HL-60 (cell line): ENCODE measurements at regions not wholly inside any gene's neighbourhood (a gene's known extent, or its start where the extent isn't known, plus 50 kb on each side); places are given as distances from the start of the nearest gene placed in this dataset.

Experiments used
- GABPA ChIP-seq: IDR thresholded peaks from 2 replicates; pipeline ENCODE4 v1.6.1; 2012; ENCODE audit warnings: low read depth
- POLR2AphosphoS5 ChIP-seq: IDR thresholded peaks from 2 replicates; pipeline ENCODE4 v1.6.1; 2012; ENCODE audit warnings: low read depth
- TF ChIP-seq, protein P1 (sequence below): IDR thresholded peaks from one replicate; pipeline ENCODE4 v1.5.1; 2011; ENCODE audit warnings: low read length, control low read depth, inconsistent platforms; ENCODE audit not compliant: insufficient read depth
- TF ChIP-seq, protein P2 (sequence below): IDR thresholded peaks from 2 replicates; pipeline ENCODE4 v1.6.1; 2012; ENCODE audit warnings: low read depth; ENCODE audit not compliant: insufficient replicate concordance

DNA sequence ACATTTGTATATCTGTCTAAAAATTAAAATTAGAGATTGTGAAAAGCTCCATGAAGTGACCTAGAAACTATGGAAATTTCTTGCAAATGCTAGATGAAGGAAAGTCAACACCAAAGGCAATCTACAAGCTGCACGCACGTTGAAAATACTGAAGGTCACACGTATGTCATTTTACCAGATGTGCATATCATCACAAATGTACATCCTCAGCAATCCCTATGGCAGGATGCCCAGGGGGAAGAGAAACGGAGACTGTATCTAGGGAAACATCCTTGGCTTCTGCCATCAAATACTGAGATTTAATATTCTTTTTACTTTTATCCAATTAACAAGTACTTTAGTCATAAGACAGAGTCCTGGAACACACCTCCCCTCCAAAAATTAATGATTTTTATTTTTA, 672.0 kb downstream of the RNF144B start:
- TF ChIP-seq, protein P1, sequence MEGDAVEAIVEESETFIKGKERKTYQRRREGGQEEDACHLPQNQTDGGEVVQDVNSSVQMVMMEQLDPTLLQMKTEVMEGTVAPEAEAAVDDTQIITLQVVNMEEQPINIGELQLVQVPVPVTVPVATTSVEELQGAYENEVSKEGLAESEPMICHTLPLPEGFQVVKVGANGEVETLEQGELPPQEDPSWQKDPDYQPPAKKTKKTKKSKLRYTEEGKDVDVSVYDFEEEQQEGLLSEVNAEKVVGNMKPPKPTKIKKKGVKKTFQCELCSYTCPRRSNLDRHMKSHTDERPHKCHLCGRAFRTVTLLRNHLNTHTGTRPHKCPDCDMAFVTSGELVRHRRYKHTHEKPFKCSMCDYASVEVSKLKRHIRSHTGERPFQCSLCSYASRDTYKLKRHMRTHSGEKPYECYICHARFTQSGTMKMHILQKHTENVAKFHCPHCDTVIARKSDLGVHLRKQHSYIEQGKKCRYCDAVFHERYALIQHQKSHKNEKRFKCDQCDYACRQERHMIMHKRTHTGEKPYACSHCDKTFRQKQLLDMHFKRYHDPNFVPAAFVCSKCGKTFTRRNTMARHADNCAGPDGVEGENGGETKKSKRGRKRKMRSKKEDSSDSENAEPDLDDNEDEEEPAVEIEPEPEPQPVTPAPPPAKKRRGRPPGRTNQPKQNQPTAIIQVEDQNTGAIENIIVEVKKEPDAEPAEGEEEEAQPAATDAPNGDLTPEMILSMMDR, result no peak
- TF ChIP-seq POLR2AphosphoS5 (no peak), GABPA (no peak)
- TF ChIP-seq, protein P2, sequence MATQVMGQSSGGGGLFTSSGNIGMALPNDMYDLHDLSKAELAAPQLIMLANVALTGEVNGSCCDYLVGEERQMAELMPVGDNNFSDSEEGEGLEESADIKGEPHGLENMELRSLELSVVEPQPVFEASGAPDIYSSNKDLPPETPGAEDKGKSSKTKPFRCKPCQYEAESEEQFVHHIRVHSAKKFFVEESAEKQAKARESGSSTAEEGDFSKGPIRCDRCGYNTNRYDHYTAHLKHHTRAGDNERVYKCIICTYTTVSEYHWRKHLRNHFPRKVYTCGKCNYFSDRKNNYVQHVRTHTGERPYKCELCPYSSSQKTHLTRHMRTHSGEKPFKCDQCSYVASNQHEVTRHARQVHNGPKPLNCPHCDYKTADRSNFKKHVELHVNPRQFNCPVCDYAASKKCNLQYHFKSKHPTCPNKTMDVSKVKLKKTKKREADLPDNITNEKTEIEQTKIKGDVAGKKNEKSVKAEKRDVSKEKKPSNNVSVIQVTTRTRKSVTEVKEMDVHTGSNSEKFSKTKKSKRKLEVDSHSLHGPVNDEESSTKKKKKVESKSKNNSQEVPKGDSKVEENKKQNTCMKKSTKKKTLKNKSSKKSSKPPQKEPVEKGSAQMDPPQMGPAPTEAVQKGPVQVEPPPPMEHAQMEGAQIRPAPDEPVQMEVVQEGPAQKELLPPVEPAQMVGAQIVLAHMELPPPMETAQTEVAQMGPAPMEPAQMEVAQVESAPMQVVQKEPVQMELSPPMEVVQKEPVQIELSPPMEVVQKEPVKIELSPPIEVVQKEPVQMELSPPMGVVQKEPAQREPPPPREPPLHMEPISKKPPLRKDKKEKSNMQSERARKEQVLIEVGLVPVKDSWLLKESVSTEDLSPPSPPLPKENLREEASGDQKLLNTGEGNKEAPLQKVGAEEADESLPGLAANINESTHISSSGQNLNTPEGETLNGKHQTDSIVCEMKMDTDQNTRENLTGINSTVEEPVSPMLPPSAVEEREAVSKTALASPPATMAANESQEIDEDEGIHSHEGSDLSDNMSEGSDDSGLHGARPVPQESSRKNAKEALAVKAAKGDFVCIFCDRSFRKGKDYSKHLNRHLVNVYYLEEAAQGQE, result no peak
